ENCODE measurements at regions not wholly inside any gene's neighbourhood (a gene's known extent, or its start where the extent isn't known, plus 50 kb on each side); places are given as distances from the start of the nearest gene placed in this dataset.

DNA sequence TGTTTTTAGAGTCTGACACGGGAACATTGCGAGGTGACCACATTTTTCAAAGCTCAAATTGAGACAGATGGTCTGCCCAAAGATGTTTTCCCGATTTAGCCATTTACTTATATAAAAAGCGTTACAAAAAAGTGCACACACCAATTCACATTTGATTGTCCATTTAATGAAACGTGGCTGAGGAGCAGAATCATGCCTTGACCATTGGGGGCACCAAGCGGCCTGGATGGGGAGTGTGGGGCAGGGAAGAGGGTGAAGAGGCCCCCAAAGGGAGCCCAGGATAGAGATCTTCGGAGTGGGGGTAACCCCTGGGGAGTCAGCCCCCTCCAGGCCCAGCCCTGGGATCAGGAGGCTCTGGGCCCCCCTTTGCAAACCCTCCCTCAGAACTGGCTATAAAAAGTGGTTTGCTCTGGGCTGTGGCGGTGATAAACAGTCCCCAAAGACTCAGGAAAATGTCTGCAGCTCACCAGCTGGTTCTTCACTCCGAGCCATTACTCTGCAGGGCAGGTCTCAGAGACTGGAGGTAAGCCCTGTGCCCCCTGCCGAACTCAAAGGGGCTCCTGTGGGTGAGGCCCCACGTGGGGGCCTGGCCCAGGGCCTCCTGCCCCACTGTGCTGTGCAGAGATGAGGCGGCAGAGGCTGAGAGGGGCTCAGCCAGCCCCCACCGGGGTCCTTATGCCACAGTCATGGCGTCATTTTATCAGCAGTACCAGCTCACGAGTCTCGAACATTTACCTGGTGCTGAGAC is 105.9 kb upstream of the SEC14L1 start:
- no peak for TF ChIP-seq FOXP2 (optimal IDR thresholded peaks at IDR 0.05; ENCODE audit: control extremely low read depth, extremely low read length, insufficient read depth)
- no peak for TF ChIP-seq EZH2 (IDR thresholded peaks at IDR 0.05)
- TF ChIP-seq POLR2AphosphoS5 (IDR thresholded peaks at IDR 0.05; ENCODE audit: borderline replicate concordance, low read depth, low read length) = no peak
- DNase-seq (ENCODE audit: low read depth, low spot score) = no peak
- no peaks in the 10 kb centered on the region for H3K36me3 ChIP-seq (ENCODE audit: insufficient read depth, low read length)
- H3K27ac ChIP-seq = no peak overlapping the region
- no peak overlapping the region for H3K4me3 ChIP-seq
- 0 out of 2 replicates have a peak, but pooled peaks cover 6% of the 10 kb centered on the region for H3K9me3 ChIP-seq (ENCODE audit: low read depth, low read length)
- H3K9ac ChIP-seq (ENCODE audit: insufficient read length) = no peak overlapping the region

DNA sequence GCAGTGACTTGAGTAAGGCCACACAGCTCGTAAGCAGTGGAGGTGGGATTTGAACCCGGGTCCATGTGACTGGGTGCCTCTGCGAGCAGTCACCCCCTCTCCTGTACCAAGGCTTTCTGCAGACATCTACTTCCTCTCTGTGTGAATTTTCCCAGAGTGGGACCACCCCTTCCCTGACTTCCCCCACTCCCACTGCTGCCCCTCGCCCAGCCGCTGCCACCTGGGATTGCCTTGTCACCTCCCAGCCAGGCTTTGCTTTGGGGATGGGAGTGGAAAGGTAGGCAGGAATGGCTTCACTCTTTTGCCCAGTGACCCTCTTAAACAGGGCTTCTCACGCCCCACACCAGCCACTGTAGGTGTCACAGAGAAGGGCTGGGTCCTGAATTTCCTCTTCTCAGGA is 105.2 kb upstream of the SEC14L1 start:
- Histone ChIP-seq H3K9ac (ENCODE audit: insufficient read length) (no peak overlapping the region), H3K27ac (no peak overlapping the region), H3K36me3 (ENCODE audit: insufficient read depth, low read length) (no peaks in the 10 kb centered on the region), H3K4me3 (no peak overlapping the region), H3K9me3 (ENCODE audit: low read depth, low read length) (0 out of 2 replicates have a peak, but pooled peaks cover 6% of the 10 kb centered on the region)
- no peak for DNase-seq (ENCODE audit: low read depth, low spot score)
- TF ChIP-seq EZH2 (IDR thresholded peaks at IDR 0.05) (no peak), POLR2AphosphoS5 (IDR thresholded peaks at IDR 0.05; ENCODE audit: borderline replicate concordance, low read depth, low read length) (no peak), FOXP2 (optimal IDR thresholded peaks at IDR 0.05; ENCODE audit: control extremely low read depth, extremely low read length, insufficient read depth) (no peak)

DNA sequence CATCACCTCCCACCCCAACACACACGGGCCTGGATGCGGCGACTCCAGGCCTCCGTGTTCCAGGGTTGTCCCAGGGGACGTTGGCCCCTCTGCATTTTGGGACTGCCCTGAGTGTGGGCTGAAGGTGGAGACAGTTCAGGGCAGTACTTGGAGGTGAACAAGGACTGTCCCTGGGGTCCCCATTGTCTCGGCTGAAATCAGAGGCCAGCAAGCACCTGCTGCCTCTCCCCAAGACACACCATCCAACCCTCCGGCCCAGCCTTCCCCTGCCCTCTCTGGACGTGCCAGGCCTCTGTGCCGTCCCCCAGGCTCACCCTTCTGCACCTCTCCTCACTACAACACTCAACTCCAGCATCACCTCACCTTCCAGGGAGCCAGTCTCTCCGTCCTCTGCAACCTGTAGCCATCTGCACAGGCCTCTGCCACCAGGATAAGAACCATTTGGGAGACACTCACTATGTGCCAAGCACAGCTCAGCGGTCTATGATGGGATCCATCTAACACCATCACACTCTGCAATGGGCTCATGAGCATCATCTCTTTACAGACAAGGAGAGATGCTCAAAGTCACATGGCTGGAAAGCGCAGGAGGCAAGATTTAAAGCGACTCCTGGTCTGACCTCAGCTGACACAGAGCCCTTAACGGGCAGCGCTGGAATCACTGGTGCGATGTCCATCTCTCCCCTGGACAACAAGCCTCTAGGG is 104.5 kb upstream of the SEC14L1 start:
- Histone ChIP-seq H3K4me3 (no peak overlapping the region), H3K9me3 (ENCODE audit: low read depth, low read length) (0 out of 2 replicates have a peak, but pooled peaks cover 6% of the 10 kb centered on the region), H3K36me3 (ENCODE audit: insufficient read depth, low read length) (no peaks in the 10 kb centered on the region), H3K27ac (no peak overlapping the region), H3K9ac (ENCODE audit: insufficient read length) (no peak overlapping the region)
- TF ChIP-seq EZH2 (IDR thresholded peaks at IDR 0.05) = no peak
- TF ChIP-seq FOXP2 (optimal IDR thresholded peaks at IDR 0.05; ENCODE audit: control extremely low read depth, extremely low read length, insufficient read depth) = no peak
- TF ChIP-seq POLR2AphosphoS5 (IDR thresholded peaks at IDR 0.05; ENCODE audit: borderline replicate concordance, low read depth, low read length) = no peak
- no peak for DNase-seq (ENCODE audit: low read depth, low spot score)

DNA sequence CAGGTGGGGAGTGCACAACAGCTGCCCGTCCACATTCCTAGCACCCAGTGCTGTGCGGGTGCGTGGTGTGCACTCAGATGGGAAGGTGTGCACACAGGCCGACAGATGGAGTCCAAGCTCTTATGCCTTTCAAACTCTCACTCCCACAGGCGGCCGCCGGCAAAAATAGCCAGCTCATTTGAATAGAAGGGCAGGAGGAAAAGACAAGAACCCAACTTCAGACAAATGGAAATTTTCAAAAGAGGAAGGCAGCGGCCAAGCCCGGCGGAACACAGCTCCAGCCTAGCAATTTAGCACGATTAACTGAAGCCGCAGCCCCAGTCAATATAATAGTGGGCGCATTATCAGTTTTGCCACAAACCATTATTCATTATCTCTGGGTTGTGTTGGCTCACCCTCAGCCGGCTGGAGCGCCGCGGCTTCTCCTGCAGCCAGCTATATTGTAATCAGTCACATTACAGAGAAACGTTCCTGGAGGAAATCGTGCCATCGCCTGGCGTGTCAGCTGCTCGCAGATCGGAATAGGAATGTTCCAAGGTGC is 103.9 kb upstream of the SEC14L1 start:
- 0 out of 2 replicates have a peak, but pooled peaks cover 1% of the 10 kb centered on the region for H3K9me3 ChIP-seq (ENCODE audit: low read depth, low read length)
- H3K9ac ChIP-seq (ENCODE audit: insufficient read length) = no peak overlapping the region
- no peak overlapping the region for H3K4me3 ChIP-seq
- no peak for DNase-seq (ENCODE audit: low read depth, low spot score)
- no peaks in the 10 kb centered on the region for H3K36me3 ChIP-seq (ENCODE audit: insufficient read depth, low read length)
- H3K27ac ChIP-seq = no peak overlapping the region
- TF ChIP-seq FOXP2 (optimal IDR thresholded peaks at IDR 0.05; ENCODE audit: control extremely low read depth, extremely low read length, insufficient read depth) (no peak), POLR2AphosphoS5 (IDR thresholded peaks at IDR 0.05; ENCODE audit: borderline replicate concordance, low read depth, low read length) (no peak), EZH2 (IDR thresholded peaks at IDR 0.05) (no peak)

DNA sequence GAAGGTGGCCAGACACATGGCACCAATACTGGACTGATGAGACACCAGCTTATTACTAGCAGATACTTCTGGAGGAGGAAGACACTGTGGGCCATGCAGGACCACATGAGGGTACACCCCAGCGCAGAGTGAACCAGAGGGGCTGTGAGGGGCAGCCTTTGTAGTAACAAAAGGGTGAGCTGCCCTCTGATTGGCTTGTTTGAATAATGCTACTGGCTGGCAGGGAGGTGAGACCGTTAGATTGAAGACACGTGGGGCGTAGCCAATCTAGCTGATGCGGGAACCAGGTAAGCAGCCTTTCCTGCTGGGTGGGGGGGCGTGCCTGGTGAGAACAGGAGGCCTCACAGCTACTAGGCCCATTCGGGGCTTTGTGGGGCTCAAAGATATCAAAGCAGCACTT is 102.8 kb upstream of the SEC14L1 start:
- Histone ChIP-seq H3K4me3 (no peak overlapping the region), H3K9ac (ENCODE audit: insufficient read length) (no peak overlapping the region), H3K27ac (no peak overlapping the region), H3K9me3 (ENCODE audit: low read depth, low read length) (no peaks in the 10 kb centered on the region), H3K36me3 (ENCODE audit: insufficient read depth, low read length) (no peaks in the 10 kb centered on the region)
- DNase-seq (ENCODE audit: low read depth, low spot score) = no peak
- no peak for TF ChIP-seq FOXP2 (optimal IDR thresholded peaks at IDR 0.05; ENCODE audit: control extremely low read depth, extremely low read length, insufficient read depth)
- TF ChIP-seq POLR2AphosphoS5 (IDR thresholded peaks at IDR 0.05; ENCODE audit: borderline replicate concordance, low read depth, low read length) = no peak
- TF ChIP-seq EZH2 (IDR thresholded peaks at IDR 0.05) = no peak

DNA sequence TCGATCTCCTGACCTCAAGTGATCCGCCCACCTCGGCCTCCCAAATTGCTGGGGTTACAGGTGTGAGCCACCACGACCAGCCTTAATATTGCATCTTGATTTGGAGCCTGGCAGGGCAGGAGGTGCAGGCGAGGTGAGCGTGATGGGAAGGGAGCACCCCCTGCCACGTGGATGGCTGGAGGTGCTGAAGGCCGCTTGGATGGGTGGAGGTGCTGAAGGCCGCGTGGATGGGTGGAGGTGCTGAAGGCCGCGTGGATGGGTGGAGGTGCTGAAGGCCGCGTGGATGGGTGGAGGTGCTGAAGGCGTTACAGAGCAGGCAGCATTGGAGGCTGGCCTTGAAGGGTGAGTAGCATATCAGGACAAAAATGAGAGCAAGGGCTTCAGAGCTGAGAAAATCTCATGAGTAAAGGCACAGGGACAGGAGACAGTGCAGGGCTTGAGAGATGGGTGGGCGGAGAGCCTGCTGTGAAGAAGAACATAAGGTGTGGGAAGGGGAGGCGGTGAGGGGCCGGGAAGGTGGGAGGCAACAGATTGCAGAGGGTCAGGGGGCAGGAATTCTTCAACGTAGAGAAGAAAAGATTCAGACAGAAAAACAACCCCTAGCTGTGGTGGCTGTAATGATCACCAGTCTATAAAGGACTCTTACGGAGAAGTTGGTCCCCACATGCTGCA is 101.7 kb upstream of the SEC14L1 start:
- no peak overlapping the region for H3K9ac ChIP-seq (ENCODE audit: insufficient read length)
- no peak for DNase-seq (ENCODE audit: low read depth, low spot score)
- TF ChIP-seq POLR2AphosphoS5 (IDR thresholded peaks at IDR 0.05; ENCODE audit: borderline replicate concordance, low read depth, low read length) (no peak), FOXP2 (optimal IDR thresholded peaks at IDR 0.05; ENCODE audit: control extremely low read depth, extremely low read length, insufficient read depth) (no peak), EZH2 (IDR thresholded peaks at IDR 0.05) (no peak)
- no peak overlapping the region for H3K4me3 ChIP-seq
- H3K9me3 ChIP-seq (ENCODE audit: low read depth, low read length) = no peaks in the 10 kb centered on the region
- H3K27ac ChIP-seq = no peak overlapping the region
- H3K36me3 ChIP-seq (ENCODE audit: insufficient read depth, low read length) = no peaks in the 10 kb centered on the region

DNA sequence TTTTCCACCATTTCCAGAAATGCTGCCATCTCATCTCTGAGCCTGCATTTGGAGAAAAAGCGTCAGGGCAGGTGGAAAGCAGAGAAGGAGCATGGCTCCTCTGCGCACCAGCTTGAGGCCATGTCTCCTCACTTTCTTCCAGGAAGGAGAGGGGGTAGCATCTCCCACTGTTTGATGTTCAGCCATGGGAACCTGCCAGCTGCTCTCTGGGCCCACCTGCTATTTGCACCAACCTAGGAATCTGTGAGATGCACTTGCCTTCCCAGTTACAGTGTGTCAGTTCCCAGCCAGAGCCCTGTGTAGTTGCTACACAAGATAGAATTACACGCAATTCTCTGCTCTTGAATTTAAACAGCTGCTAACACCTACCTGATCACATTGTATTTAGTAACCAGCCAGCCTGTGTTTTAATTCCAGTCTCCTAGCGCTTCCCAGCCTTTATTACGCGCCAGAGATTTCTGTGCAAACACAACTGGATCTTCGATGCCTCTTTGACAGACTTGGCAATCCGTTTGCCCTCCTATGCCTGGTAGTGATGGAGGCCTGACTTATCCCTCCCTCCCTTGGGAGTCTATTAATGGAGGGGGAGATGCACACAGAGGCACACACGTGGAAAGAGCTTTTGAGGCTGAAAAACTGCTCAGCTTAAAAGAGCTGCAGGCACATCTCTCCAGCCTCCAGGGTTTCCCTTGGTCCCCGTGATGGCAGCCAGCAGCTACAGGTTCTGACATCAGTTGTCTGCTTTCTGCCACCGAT is 98.1 kb upstream of the SEC14L1 start:
- H3K36me3 ChIP-seq (ENCODE audit: insufficient read depth, low read length) = no peaks in the 10 kb centered on the region
- no peak overlapping the region for H3K9ac ChIP-seq (ENCODE audit: insufficient read length)
- H3K4me3 ChIP-seq = no peak overlapping the region
- no peak for DNase-seq (ENCODE audit: low read depth, low spot score)
- H3K27ac ChIP-seq = no peak overlapping the region
- TF ChIP-seq FOXP2 (optimal IDR thresholded peaks at IDR 0.05; ENCODE audit: control extremely low read depth, extremely low read length, insufficient read depth) = no peak
- no peak for TF ChIP-seq EZH2 (IDR thresholded peaks at IDR 0.05)
- no peak for TF ChIP-seq POLR2AphosphoS5 (IDR thresholded peaks at IDR 0.05; ENCODE audit: borderline replicate concordance, low read depth, low read length)
- H3K9me3 ChIP-seq (ENCODE audit: low read depth, low read length) = no peaks in the 10 kb centered on the region
